Liver (tissue), 2 donors: ENCODE measurements at regions not wholly inside any gene's neighbourhood (a gene's known extent, or its start where the extent isn't known, plus 50 kb on each side); places are given as distances from the start of the nearest gene placed in this dataset.

ENCODE experiments used
- TF ChIP-seq, protein P1 (sequence below): IDR thresholded peaks from 2 replicates; pipeline ENCODE4 v1.6.1; 2016; ENCODE audit warnings: antibody characterized with exemption
- TF ChIP-seq, protein P2 (sequence below): fragments of 150-350 bp; IDR thresholded peaks from 2 replicates; pipeline ENCODE4 v1.5.1; 2017; ENCODE audit warnings: improper control_type of control experiment, low read depth, low read length; ENCODE audit not compliant: missing input control
- donor health status: healthy.

DNA sequence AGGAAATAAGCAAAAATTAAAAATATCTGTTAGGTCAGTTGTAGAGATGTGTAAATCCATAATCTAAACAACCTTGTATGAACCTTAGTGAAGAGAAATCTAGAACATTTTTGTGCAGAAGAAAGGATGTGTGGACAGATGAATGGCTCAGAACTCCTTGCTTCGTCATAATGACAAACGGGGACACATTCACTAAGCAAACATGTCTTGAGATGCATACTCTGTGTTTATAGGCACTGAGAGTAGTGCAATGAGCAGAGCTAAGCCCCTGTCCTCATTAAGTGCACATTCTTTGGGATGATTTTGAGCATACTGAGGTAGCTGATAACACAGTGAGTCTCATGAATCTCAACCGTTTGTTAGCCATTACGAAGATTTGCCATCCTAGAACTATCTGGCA lies 360.6 kb upstream of the ANKRD30A start:
- TF ChIP-seq, protein P1, sequence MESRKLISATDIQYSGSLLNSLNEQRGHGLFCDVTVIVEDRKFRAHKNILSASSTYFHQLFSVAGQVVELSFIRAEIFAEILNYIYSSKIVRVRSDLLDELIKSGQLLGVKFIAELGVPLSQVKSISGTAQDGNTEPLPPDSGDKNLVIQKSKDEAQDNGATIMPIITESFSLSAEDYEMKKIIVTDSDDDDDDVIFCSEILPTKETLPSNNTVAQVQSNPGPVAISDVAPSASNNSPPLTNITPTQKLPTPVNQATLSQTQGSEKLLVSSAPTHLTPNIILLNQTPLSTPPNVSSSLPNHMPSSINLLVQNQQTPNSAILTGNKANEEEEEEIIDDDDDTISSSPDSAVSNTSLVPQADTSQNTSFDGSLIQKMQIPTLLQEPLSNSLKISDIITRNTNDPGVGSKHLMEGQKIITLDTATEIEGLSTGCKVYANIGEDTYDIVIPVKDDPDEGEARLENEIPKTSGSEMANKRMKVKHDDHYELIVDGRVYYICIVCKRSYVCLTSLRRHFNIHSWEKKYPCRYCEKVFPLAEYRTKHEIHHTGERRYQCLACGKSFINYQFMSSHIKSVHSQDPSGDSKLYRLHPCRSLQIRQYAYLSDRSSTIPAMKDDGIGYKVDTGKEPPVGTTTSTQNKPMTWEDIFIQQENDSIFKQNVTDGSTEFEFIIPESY = no peak
- TF ChIP-seq, protein P2, sequence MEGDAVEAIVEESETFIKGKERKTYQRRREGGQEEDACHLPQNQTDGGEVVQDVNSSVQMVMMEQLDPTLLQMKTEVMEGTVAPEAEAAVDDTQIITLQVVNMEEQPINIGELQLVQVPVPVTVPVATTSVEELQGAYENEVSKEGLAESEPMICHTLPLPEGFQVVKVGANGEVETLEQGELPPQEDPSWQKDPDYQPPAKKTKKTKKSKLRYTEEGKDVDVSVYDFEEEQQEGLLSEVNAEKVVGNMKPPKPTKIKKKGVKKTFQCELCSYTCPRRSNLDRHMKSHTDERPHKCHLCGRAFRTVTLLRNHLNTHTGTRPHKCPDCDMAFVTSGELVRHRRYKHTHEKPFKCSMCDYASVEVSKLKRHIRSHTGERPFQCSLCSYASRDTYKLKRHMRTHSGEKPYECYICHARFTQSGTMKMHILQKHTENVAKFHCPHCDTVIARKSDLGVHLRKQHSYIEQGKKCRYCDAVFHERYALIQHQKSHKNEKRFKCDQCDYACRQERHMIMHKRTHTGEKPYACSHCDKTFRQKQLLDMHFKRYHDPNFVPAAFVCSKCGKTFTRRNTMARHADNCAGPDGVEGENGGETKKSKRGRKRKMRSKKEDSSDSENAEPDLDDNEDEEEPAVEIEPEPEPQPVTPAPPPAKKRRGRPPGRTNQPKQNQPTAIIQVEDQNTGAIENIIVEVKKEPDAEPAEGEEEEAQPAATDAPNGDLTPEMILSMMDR = no peak
